Astrocyte of the spinal cord (primary cell): ENCODE measurements at regions not wholly inside any gene's neighbourhood (a gene's known extent, or its start where the extent isn't known, plus 50 kb on each side); places are given as distances from the start of the nearest gene placed in this dataset.
A peak's percentile ranks its signal among the peaks of the same experiment; 100 is the strongest.
"Not testable (repeated sequence)": the region's sequence is repeated elsewhere in the genome, so short reads cannot be mapped to it uniquely, and the experiment has no call there.

Experiments used
- DNase-seq: peaks from one replicate; pipeline ENCODE4 v3.0.0; 2011; ENCODE audit warnings: low read depth, low spot score
- H3K4me3 ChIP-seq: 2 replicates; pipeline ENCODE4 v1.5.1; 2011; ENCODE audit warnings: low read depth, mild to moderate bottlenecking, low read length, moderate library complexity
- in situ Hi-C: cut with HindIII; loops from 2 replicates; pipeline ENCODE4 v1.10.0; 2017; ENCODE audit warnings: low sequenced_read_pairs
- TF ChIP-seq, protein P1 (sequence below): IDR thresholded peaks from 2 replicates; pipeline ENCODE4 v1.5.1; 2012; ENCODE audit warnings: low read depth, mild to moderate bottlenecking, low read length, inconsistent platforms

DNA sequence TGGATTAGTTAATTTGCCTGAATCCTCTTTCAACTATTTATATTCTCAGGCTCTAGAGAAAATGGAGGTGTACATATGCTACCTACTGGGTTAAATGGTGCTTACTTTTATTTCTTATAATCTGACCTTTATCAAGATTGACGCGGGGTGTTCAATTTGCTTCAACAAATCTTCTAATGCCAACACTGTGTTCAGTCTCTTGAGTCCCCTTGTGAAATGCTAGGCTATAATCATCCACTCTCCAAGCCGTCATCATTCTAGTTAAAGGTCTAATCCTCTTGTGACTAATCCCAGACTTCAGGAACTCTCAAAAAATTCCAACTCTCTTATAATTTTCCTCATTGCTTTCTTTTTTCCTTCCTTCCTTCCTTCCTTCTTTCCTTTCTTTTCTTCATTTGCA is 1396.2 kb downstream of the CDH8 start:
- no peak overlapping the region for H3K4me3 ChIP-seq
- in situ Hi-C loops: no loop called here
- TF ChIP-seq, protein P1, sequence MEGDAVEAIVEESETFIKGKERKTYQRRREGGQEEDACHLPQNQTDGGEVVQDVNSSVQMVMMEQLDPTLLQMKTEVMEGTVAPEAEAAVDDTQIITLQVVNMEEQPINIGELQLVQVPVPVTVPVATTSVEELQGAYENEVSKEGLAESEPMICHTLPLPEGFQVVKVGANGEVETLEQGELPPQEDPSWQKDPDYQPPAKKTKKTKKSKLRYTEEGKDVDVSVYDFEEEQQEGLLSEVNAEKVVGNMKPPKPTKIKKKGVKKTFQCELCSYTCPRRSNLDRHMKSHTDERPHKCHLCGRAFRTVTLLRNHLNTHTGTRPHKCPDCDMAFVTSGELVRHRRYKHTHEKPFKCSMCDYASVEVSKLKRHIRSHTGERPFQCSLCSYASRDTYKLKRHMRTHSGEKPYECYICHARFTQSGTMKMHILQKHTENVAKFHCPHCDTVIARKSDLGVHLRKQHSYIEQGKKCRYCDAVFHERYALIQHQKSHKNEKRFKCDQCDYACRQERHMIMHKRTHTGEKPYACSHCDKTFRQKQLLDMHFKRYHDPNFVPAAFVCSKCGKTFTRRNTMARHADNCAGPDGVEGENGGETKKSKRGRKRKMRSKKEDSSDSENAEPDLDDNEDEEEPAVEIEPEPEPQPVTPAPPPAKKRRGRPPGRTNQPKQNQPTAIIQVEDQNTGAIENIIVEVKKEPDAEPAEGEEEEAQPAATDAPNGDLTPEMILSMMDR: no peak
- DNase-seq: no peak

DNA sequence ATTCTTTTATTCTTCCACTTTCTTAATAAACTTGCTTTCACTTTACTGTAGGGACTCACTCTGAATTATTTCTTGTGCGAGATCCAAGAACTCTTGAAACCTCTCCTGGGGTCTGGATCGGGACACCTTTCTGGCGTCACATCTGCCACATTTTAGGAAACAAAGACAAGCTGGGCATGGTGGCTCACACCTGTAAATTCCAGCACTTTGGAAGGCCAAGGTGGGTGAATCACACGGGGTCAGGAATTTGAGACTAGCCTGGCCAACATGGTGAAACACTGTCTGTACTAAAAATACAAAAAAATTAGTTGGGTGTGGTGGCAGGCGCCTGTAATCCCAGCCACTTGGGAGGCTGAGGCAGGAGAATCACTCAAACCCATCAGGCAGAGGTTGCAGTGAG is 1399.6 kb downstream of the CDH8 start:
- H3K4me3 ChIP-seq, in situ Hi-C loops: not testable (repeated sequence)

DNA sequence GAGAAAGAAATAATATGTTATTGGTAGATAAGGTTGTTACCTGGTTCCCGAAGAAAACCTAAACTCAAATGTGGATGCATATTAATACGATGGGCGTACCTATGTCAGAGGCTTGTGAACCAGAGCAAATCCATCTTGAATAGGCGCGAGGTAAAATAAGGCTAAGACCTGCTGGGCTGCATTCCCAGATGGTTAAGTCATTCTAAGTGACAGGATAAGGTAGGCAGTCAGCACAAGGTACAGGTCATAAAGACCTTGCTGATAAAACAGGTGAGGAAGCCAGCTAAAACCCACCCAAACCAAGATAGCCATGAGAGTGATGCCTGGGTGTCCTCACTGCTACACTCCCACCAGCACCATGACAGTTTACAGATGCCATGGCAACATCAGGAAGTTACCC is 1400.1 kb downstream of the CDH8 start:
- in situ Hi-C loops: no loop called here
- DNase-seq: no peak
- H3K4me3 ChIP-seq: no peak overlapping the region
- TF ChIP-seq, protein P1: no peak

More for the DNA sequence above, 1399.6 kb downstream of the CDH8 start:
- DNase-seq: not testable (repeated sequence)

DNA sequence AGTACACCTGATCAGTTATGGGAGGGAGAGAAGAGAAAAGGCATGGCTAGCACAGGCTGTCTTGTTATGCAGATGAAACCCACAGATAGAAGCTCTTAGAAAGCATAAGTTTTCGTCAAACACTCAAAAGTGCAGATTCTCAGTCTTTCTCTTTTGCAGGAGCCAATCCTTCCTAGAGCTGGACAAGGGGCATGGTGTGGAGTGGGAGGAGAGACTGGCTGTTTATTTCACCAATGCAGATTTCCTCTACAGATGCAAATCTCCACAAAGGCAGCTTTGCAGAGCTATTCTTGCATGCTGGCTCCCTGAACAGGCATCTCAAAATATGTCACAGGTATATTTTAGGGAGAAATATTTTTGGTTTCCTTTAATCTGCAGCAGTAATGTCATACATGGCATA is 1400.7 kb downstream of the CDH8 start:
- no peak overlapping the region for H3K4me3 ChIP-seq
- in situ Hi-C loops: no loop called here
- TF ChIP-seq, protein P1: no peak
- DNase-seq: no peak

DNA sequence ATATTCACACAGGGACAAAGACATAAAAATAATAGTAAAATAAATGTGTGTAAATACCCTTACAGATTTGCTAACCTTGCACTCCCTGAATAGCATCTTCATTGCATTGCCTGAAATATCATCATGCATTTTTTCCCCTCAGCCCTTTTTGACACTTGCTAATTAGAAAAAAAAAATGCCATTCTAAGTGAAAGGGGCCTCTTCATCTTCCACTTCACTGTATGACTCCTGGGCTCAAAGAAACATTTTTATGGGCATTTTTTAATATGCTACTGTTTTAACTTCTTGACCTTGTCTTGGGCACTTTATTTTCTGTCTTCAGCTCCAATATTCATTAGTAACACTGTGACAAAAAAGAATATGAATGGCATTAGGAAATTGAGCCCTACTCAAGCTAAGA is 1424.4 kb downstream of the CDH8 start:
- TF ChIP-seq, protein P1: no peak
- DNase-seq: no peak
- H3K4me3 ChIP-seq: no peak overlapping the region
- in situ Hi-C loops: no loop called here

DNA sequence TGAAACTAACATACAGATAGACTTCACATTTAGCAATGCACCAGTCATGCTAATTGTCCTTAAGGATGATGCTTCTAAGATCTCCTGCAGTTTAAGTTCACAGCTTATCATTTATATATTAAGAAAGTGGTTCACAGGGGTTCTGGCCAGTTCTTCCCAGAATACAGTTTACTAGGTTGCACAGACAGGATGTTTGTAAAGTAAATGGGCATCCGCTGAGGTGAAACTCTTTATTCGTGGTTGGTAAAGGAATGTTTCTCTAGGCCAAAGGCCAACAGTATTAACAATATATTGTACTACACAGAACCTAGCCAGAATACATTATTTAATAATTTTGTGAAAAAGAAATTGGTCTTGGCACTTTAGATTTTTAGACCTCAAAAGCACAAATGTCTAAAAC is 1427.3 kb downstream of the CDH8 start:
- DNase-seq: peak; percentile 51
- in situ Hi-C loops: no loop called here
- TF ChIP-seq, protein P1: no peak
- H3K4me3 ChIP-seq: no peak overlapping the region

DNA sequence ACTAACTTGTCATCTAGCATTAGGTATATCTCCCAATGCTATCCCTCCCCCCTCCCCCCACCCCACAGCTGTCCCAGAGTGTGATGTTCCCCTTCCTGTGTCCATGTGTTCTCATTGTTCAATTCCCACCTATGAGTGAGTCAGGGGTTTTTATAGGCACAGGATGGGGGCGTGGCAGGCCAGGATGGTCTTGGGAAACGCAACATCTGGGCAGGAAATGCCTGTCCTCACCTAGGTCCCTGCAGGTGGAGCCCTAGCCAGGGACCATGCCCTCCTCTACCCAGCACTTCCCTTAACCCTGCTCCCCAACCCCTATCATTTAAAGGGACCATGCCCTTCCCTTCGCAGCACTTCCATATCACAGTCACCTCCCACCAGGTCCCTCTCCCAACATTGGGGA is 1430.6 kb downstream of the CDH8 start:
- H3K4me3 ChIP-seq, DNase-seq, in situ Hi-C loops: not testable (repeated sequence)

DNA sequence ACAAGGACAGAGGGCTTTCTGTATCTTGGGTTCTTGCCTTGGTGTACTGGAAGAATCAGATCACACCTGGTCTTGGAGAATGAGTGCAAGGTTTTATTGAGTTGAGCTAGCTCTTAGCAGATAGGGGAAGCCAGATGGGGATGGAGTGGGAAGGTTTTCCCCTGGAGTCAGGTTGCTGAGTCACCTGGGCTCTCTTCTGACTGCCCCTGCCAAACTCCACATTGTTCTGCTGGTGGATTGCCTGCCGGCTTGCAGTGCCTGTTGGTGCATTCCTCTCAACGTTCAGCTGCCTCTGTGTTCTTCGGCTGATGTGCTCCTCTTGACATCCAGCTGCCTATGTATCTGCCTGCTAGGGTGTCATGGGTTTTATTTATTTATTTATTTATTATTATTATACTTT is 1431.1 kb downstream of the CDH8 start:
- no peak for DNase-seq
- in situ Hi-C loops: no loop called here
- TF ChIP-seq, protein P1: no peak
- no peak overlapping the region for H3K4me3 ChIP-seq
